ENCODE measurements at regions not wholly inside any gene's neighbourhood (a gene's known extent, or its start where the extent isn't known, plus 50 kb on each side); places are given as distances from the start of the nearest gene placed in this dataset.

DNA sequence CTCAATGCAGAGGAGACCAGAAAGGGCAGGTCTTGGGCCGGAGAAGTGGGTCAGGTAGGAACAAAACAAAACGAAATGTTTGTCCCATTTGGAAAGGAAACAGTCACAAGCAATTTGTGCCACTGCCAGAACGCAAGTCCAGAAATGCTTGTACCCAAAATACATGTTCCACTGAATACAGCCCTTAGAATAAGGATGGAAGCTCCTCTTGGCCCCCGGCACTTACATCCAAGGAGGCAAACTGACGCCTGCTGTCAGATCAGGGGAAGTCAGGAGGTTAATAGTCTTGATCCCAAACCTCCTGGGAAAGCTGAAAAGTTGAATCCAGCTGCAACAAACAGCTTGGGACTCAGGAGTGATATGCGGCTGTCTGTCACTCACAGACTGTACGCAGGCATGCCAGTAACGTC lies 75.9 kb upstream of the GALNT2 start:
- peaks cover 38% of the 10 kb centered on the region for H3K27me3 Mint-ChIP-seq
- ATAC-seq = no peak

DNA sequence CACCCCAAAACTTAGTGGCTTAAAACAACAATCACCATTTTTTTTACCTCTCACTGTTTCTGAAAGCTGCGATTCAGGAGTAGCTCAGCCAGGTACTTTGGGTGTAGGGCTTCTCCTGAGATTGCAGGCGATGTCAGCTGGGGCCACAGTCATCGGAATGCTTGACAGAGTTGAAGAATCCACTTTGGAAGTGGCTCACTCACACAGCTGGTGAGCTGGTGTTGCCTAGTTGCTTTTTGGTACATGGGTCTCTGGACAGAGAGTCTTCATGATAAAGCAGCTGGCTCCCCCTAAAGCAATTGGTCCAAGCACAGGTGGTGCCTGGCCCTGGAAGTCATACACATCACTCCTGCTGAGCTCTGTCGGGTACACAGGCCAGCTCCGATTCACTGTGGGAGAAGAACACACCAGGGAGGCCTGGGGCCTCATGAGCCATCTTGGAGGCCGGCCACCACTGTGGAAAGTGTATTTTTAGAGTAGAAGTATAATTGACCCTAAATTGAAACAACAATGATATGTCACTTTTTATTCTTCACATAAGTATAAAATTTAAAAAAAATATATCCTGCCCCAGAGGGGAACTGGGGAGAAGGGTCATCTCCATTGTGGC lies 75.2 kb upstream of the GALNT2 start:
- no peaks in the 10 kb centered on the region for H3K4me1 Mint-ChIP-seq

More for the DNA sequence above, 75.9 kb upstream of the GALNT2 start:
- no peaks in the 10 kb centered on the region for H3K9me3 ChIP-seq (ENCODE audit: control insufficient read depth, low read length, poor library complexity, severe bottlenecking)
- DNase-seq = no peak
- Mint-ChIP-seq H3K4me1 (no peaks in the 10 kb centered on the region), H3K27ac (no peak overlapping the region), H3K36me3 (ENCODE audit: low read depth) (no peaks in the 10 kb centered on the region), H3K4me3 (no peak overlapping the region)

DNA sequence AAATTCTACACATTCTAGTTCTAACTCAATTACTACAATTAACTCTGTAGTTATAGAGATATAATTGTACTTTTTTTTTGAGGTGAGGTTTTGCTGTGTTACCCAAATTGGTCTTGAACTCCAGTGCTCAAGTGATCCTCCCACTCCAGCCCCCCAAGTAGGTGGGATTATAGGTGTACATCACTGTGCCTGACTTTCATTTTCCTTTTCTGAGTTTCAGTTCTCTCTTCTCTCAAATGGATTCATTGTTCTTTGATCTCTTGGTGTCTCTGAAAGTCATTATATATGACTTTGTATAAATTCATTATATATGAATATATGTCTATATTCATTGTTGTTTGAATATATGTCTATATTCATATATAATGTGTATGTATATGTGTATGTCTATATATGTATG lies 74.0 kb upstream of the GALNT2 start:
- no peaks in the 10 kb centered on the region for H3K4me1 Mint-ChIP-seq

More for the DNA sequence above, 75.2 kb upstream of the GALNT2 start:
- DNase-seq (no peak), ATAC-seq (no peak)
- no peaks in the 10 kb centered on the region for H3K9me3 ChIP-seq (ENCODE audit: control insufficient read depth, low read length, poor library complexity, severe bottlenecking)
- Mint-ChIP-seq H3K27ac (no peak overlapping the region), H3K36me3 (ENCODE audit: low read depth) (no peaks in the 10 kb centered on the region), H3K27me3 (peaks cover 38% of the 10 kb centered on the region), H3K4me3 (no peak overlapping the region)

DNA sequence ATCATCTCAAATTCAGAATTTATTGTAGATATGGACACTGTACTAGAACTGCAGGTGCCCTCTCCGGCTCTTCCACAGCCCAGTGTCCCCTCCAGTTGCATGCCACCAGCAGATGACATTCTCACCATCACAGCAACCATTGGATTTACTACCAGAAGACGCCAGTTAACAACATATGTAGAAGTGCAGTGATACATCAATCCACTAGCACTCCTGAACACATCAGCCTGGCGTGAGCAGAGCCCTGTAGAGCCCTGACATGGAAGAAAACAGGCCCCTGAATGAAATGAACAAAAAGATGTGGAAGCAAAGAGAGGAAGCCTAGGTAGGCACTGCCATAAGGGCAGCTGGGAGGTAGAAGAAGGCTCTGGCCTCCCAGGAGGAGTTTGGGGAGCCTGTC lies 73.1 kb upstream of the GALNT2 start:
- ATAC-seq = no peak
- no peak overlapping the region for H3K4me3 Mint-ChIP-seq
- H3K27me3 Mint-ChIP-seq = peaks cover 19% of the 10 kb centered on the region
- H3K9me3 ChIP-seq (ENCODE audit: control insufficient read depth, low read length, poor library complexity, severe bottlenecking) = no peaks in the 10 kb centered on the region
- H3K36me3 Mint-ChIP-seq (ENCODE audit: low read depth) = no peaks in the 10 kb centered on the region
- DNase-seq = no peak
- H3K4me1 Mint-ChIP-seq = no peaks in the 10 kb centered on the region
- H3K27ac Mint-ChIP-seq = no peak overlapping the region

More for the DNA sequence above, 74.0 kb upstream of the GALNT2 start:
- DNase-seq (no peak), ATAC-seq (no peak)
- H3K27ac Mint-ChIP-seq = no peak overlapping the region
- H3K36me3 Mint-ChIP-seq (ENCODE audit: low read depth) = no peaks in the 10 kb centered on the region
- peaks cover 27% of the 10 kb centered on the region for H3K27me3 Mint-ChIP-seq
- no peaks in the 10 kb centered on the region for H3K9me3 ChIP-seq (ENCODE audit: control insufficient read depth, low read length, poor library complexity, severe bottlenecking)
- H3K4me3 Mint-ChIP-seq = no peak overlapping the region

DNA sequence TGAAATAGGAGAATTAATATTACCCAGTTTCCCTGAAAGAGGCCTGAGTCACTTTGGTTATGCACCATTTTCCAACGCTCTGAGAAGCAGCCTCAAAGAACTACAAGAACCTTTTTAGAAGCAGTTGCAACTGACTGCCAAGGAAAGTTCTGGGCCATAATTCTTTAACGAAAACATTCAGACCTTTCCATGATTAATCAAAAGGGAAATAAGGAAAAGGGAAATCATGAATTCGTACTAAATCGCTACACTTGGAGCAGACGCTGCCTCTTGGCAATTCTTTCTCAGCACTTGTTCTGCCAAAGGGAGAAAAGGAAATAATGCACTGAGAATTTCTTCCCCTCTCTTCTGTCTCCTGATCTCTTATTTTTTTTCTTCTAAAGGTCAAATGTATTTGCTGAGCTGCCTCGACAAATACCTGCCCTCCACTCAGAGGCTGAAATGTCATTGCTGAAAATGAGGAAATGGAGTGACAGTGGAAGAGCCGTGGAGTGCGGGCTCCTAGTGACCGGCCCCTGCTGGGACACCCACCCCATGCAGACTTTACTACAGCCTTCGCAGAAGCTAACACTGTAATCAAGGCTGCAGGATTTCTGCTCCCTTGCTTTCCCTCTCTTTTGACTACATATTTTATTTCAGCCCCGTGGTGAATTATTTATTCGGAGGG lies 67.9 kb upstream of the GALNT2 start:
- Mint-ChIP-seq H3K27ac (no peak overlapping the region), H3K36me3 (ENCODE audit: low read depth) (no peaks in the 10 kb centered on the region), H3K4me1 (no peaks in the 10 kb centered on the region), H3K27me3 (peaks cover 18% of the 10 kb centered on the region), H3K4me3 (no peak overlapping the region)
- DNase-seq (no peak), ATAC-seq (no peak)
- no peaks in the 10 kb centered on the region for H3K9me3 ChIP-seq (ENCODE audit: control insufficient read depth, low read length, poor library complexity, severe bottlenecking)

DNA sequence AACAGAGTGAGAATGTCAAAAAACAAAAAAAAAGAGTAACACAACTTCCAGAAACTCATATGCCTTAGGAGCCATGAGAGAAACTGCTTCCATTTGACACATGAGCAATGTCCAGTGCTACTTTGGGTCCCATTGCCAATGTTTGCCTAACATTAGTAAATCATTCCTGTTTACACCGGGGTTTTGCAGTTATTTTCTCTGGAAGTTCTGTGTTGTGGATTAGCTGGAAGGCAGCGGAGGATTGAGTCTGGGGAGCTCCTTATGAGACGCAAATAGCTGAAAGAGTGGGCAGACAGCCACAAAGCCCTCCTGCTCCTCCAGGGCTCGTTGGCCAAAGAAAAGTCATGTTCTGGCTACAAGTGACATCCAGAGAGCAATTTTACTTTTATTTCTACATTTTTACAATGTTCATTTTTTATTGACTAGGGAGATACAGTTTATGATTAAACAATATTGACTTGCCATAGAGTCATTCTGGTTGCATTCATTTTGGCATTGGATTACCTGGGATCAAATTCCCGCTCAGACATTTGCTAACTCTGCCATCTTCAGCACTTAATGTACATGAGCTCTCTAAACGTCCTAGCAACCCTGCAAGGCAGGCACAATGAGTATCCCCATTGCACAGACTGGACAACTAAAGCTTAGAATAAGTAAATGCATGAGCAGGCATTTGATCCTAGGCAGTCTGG lies 66.4 kb upstream of the GALNT2 start:
- no peaks in the 10 kb centered on the region for H3K9me3 ChIP-seq (ENCODE audit: control insufficient read depth, low read length, poor library complexity, severe bottlenecking)
- no peaks in the 10 kb centered on the region for H3K36me3 Mint-ChIP-seq (ENCODE audit: low read depth)
- no peaks in the 10 kb centered on the region for H3K4me1 Mint-ChIP-seq
- no peak for DNase-seq
- no peak overlapping the region for H3K4me3 Mint-ChIP-seq
- H3K27ac Mint-ChIP-seq = no peak overlapping the region
- no peak for ATAC-seq
- H3K27me3 Mint-ChIP-seq = peaks cover 30% of the 10 kb centered on the region

DNA sequence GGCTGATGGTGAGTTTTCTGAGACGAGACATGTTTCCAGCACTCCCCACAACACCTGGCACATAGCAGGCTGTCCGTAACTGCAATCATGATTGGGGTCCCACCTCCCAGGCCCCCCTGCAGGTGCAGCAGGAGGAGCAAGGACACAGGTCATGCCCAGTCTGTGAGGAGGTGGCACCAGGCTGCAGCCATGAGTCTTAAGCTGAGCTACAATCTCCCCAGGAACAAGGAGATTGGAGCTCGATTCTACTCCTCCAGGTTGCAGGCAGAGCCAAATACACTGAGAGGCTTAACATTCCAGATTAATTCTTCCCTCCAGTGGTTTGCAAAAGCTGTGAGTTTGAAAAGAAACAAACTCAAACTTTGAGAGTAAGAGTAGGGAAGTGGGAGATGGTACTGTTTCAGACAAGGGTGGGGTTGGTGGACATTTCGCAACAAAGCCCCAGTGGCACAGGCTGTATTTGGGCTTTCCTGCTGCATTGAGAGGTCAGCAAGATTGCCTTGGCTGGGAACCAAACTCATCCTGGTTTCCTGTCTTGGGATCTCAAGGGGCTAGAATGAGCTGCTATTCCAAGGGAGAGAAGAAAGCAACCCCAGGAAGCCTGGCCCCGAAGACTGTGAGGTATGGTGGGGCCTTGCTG lies 64.8 kb upstream of the GALNT2 start:
- H3K9me3 ChIP-seq (ENCODE audit: control insufficient read depth, low read length, poor library complexity, severe bottlenecking) = no peaks in the 10 kb centered on the region
- Mint-ChIP-seq H3K36me3 (ENCODE audit: low read depth) (no peaks in the 10 kb centered on the region), H3K27me3 (peaks cover 42% of the 10 kb centered on the region), H3K4me1 (no peaks in the 10 kb centered on the region), H3K4me3 (no peak overlapping the region), H3K27ac (no peak overlapping the region)
- ATAC-seq (no peak), DNase-seq (no peak)

DNA sequence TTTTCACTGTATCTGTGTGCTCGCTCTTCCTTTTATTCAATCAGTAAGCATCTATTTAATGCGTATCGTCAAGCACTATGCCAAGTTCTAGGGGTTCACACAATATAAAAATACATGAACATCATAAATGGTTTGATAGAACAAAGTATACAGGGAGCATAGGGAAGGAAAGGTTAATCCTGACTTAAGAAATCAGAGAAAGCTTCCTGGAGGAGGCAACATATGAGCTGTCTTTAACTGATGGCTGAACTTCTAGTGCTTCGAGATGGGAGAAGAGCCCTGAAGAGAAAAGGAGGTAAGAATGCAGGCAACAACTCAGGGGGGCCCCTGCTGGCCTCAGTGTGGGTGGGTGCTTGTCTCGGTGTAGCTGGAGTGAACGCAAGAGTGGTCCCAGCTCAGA lies 63.6 kb upstream of the GALNT2 start:
- Mint-ChIP-seq H3K36me3 (ENCODE audit: low read depth) (no peaks in the 10 kb centered on the region), H3K27ac (no peak overlapping the region), H3K4me1 (no peaks in the 10 kb centered on the region), H3K27me3 (peaks cover 47% of the 10 kb centered on the region), H3K4me3 (no peak overlapping the region)
- no peaks in the 10 kb centered on the region for H3K9me3 ChIP-seq (ENCODE audit: control insufficient read depth, low read length, poor library complexity, severe bottlenecking)
- ATAC-seq (no peak), DNase-seq (no peak)

DNA sequence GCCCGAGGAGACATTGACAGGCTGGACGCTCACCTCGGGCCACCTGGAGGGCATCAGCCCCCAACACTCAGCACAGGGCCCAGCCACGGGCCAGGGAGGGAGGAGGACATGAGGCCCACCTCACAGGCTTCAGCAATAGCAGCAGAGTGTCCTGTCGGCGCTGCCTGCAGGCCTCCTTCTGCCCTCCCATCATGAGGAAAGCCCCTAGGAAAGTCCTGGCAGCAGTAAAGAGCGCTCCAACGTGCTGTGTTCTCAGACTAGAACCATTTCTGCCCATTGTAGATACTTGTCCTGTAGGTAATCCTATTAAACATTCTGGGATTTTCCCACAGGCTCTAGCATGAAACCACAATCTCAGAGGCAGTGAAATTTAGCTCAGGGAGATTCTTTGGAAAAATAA lies 62.0 kb upstream of the GALNT2 start:
- no peak overlapping the region for H3K4me3 Mint-ChIP-seq
- ATAC-seq = no peak

DNA sequence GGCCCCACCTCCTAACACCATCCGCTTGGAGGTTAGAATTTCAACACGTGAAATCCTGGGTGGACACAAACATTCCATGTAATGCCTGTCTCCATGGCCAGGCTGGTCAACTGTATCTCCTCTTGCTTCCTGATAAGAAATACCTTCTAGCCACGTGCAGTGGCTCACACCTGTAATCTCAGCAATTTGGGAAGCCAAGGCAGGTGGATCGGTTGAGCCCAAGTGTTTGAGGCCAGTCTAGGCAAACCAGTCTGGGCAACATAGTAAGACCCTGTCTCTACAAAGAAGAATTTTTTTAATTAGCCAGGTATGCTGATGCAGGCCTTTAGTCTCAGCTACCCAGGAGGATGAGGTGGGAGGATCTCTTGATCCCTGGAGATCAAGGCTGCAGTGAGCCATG lies 58.3 kb upstream of the GALNT2 start:
- H3K27ac Mint-ChIP-seq = no peak overlapping the region
- no peaks in the 10 kb centered on the region for H3K4me1 Mint-ChIP-seq
- H3K4me3 Mint-ChIP-seq = no peak overlapping the region
- ATAC-seq = no peak
- peaks cover 33% of the 10 kb centered on the region for H3K27me3 Mint-ChIP-seq
- H3K9me3 ChIP-seq (ENCODE audit: control insufficient read depth, low read length, poor library complexity, severe bottlenecking) = no peaks in the 10 kb centered on the region
- DNase-seq = no peak
- no peaks in the 10 kb centered on the region for H3K36me3 Mint-ChIP-seq (ENCODE audit: low read depth)

More for the DNA sequence above, 62.0 kb upstream of the GALNT2 start:
- H3K27ac Mint-ChIP-seq = no peak overlapping the region
- no peaks in the 10 kb centered on the region for H3K4me1 Mint-ChIP-seq
- no peak for DNase-seq
- no peaks in the 10 kb centered on the region for H3K36me3 Mint-ChIP-seq (ENCODE audit: low read depth)
- H3K27me3 Mint-ChIP-seq = peaks cover 47% of the 10 kb centered on the region
- H3K9me3 ChIP-seq (ENCODE audit: control insufficient read depth, low read length, poor library complexity, severe bottlenecking) = no peaks in the 10 kb centered on the region

DNA sequence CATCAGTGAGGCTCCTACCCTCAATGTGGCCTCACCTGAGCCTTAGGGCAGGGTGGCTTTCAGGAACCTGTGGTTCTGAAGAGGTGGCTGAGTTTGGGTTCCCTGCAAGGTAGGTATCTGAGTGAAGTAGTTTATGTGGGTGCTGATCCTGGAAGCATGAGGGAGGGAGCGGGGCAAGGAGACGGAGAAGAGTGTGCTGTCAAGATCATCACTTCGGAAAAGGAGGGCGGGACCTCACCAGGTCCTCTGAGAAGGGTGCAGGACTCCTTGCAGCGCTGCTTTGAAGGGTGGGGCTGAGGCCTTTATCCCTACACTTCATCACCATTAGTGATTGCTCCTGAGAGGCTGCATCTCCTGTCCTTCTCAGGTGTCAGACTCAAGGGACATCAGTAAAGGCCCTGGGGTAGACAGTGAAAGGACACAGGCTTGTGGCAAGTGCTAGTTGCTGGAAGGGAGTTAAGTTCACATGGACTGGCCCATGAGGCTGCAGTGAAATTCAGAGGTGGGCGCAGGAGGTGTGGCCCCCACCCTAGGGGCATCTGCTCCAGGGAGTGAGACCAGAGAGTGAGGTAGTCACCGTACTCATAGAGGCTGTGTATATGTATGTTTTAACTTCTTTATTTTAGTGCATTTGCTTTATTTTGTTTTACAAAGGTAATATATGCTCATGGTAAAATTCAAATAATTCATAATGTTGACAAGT lies 57.3 kb upstream of the GALNT2 start:
- no peak overlapping the region for H3K27ac Mint-ChIP-seq

DNA sequence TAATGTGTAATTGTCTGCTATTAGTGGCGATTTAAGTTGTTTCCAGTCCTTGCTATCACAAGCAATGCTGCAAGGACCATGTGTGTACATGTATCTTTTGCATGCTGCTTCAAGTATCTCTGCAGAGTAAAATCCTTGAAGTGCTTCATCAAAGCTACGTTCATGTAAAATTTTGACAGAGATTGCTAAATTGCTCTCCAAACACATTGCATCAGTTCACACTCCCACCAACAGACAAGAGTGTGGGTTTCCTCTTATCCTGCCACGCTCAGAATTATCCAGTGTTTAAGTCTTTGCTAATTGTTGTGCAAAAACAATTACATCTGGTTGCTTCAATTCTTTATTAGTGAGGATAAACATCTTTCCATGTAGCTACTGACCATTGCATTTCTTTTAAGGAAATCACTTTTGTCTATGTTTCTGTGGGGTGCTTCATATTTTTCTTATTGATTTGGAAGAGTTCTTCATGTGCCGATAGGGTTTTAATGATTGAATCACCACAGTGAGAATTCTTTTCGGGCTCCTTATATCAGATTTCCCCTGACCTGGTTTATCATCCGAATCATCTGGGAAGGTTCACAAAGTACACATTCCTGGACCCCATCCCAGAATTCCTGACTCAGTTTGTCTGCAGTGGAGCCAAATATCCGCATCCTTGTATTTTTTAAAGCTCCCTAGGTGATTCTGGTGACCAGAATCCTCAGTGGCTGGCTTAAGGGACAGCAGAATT lies 56.3 kb upstream of the GALNT2 start:
- DNase-seq (no peak), ATAC-seq (no peak)
- Mint-ChIP-seq H3K27me3 (peaks cover 25% of the 10 kb centered on the region), H3K4me3 (no peak overlapping the region), H3K36me3 (ENCODE audit: low read depth) (no peaks in the 10 kb centered on the region), H3K4me1 (no peaks in the 10 kb centered on the region), H3K27ac (no peak overlapping the region)
- H3K9me3 ChIP-seq (ENCODE audit: control insufficient read depth, low read length, poor library complexity, severe bottlenecking) = no peaks in the 10 kb centered on the region

More for the DNA sequence above, 57.3 kb upstream of the GALNT2 start:
- no peaks in the 10 kb centered on the region for H3K9me3 ChIP-seq (ENCODE audit: control insufficient read depth, low read length, poor library complexity, severe bottlenecking)
- DNase-seq (no peak), ATAC-seq (no peak)
- H3K27me3 Mint-ChIP-seq = peaks cover 31% of the 10 kb centered on the region
- no peaks in the 10 kb centered on the region for H3K36me3 Mint-ChIP-seq (ENCODE audit: low read depth)
- no peak overlapping the region for H3K4me3 Mint-ChIP-seq
- no peaks in the 10 kb centered on the region for H3K4me1 Mint-ChIP-seq
